SK-N-SH (cell line): ENCODE measurements at regions not wholly inside any gene's neighbourhood (a gene's known extent, or its start where the extent isn't known, plus 50 kb on each side); places are given as distances from the start of the nearest gene placed in this dataset.

Experiments used
- CHD2 ChIP-seq: fragments of 150-350 bp; IDR thresholded peaks from 2 replicates; pipeline ENCODE4 v1.6.1; 2018; ENCODE audit warnings: low read length; ENCODE audit not compliant: partially characterized antibody
- ELF1 ChIP-seq: IDR thresholded peaks from 2 replicates; pipeline ENCODE4 v1.4.0; 2012
- EP300 ChIP-seq, 2 experiments: IDR thresholded peaks; 2 replicates each; pipeline versions ENCODE4 v1.4.0 to v1.6.1; 2012; ENCODE audit warnings: borderline replicate concordance in 1 of 2, low read depth in 1 of 2, low read length in 1 of 2
- EZH2phosphoT487 ChIP-seq: fragments of 200-600 bp; sonication (generic); IDR thresholded peaks from 2 replicates; pipeline ENCODE4 v1.6.1; 2017; ENCODE audit warnings: low read depth, mixed run types, mild to moderate bottlenecking, antibody characterized with exemption, moderate library complexity, borderline replicate concordance
- FOXJ3 ChIP-seq: sonication (generic); formaldehyde crosslinking; IDR thresholded peaks from 2 replicates; pipeline ENCODE4 v1.5.1; 2020; ENCODE audit warnings: mild to moderate bottlenecking, missing genetic modification reagents
- FOXM1 ChIP-seq: IDR thresholded peaks from 2 replicates; pipeline ENCODE4 v1.4.0; 2012; ENCODE audit warnings: low read depth, mild to moderate bottlenecking
- GABPA ChIP-seq: IDR thresholded peaks from 2 replicates; pipeline ENCODE4 v1.4.0; 2012; ENCODE audit warnings: low read depth, mild to moderate bottlenecking
- MXI1 ChIP-seq: IDR thresholded peaks from 2 replicates; pipeline ENCODE4 v1.6.1; 2012; ENCODE audit warnings: mild to moderate bottlenecking, low read depth, low read length, improper control_type of control experiment
- NFIC ChIP-seq: IDR thresholded peaks from 2 replicates; pipeline ENCODE4 v1.4.0; 2012; ENCODE audit warnings: borderline replicate concordance
- NRF1 ChIP-seq: IDR thresholded peaks from 2 replicates; pipeline ENCODE4 v1.6.1; 2012; ENCODE audit warnings: low read depth, mild to moderate bottlenecking, low read length
- RAD21 ChIP-seq: IDR thresholded peaks from 2 replicates; pipeline ENCODE4 v1.6.1; 2012; ENCODE audit warnings: mild to moderate bottlenecking, low read length
- RCOR1 ChIP-seq: fragments of 150-350 bp; IDR thresholded peaks from 2 replicates; pipeline ENCODE4 v1.6.1; 2017; ENCODE audit warnings: antibody characterized with exemption, low read length
- RFX5 ChIP-seq: IDR thresholded peaks from 2 replicates; pipeline ENCODE4 v1.6.1; 2012; ENCODE audit warnings: mild to moderate bottlenecking, improper control_type of control experiment, low read length
- RXRA ChIP-seq: IDR thresholded peaks from 2 replicates; pipeline ENCODE4 v1.4.0; 2012; ENCODE audit warnings: low read depth, mild to moderate bottlenecking, borderline replicate concordance
- SIN3A ChIP-seq: IDR thresholded peaks from 2 replicates; pipeline ENCODE4 v1.6.1; 2012; ENCODE audit warnings: low read depth, mild to moderate bottlenecking, low read length, moderate library complexity, borderline replicate concordance
- SMC3 ChIP-seq: IDR thresholded peaks from 2 replicates; pipeline ENCODE4 v1.6.1; 2012; ENCODE audit warnings: low read depth, low read length, improper control_type of control experiment
- TAF1 ChIP-seq: IDR thresholded peaks from 2 replicates; pipeline ENCODE4 v1.6.1; 2012; ENCODE audit warnings: low read depth, mild to moderate bottlenecking, low read length, moderate library complexity, borderline replicate concordance
- TF ChIP-seq, protein P1 (sequence below): fragments of 150-350 bp; IDR thresholded peaks from 2 replicates; pipeline ENCODE4 v1.6.1; 2016; ENCODE audit warnings: mild to moderate bottlenecking, low read depth, low read length
- TF ChIP-seq, protein P2 (sequence below): fragments of 200-600 bp; sonication (generic); IDR thresholded peaks from 2 replicates; pipeline ENCODE4 v1.6.1; 2017; ENCODE audit warnings: antibody characterized with exemption, mild to moderate bottlenecking, moderate library complexity
- TF ChIP-seq, protein P3 (sequence below): IDR thresholded peaks from 2 replicates; pipeline ENCODE4 v1.4.0; 2012; ENCODE audit warnings: low read depth, borderline replicate concordance

DNA sequence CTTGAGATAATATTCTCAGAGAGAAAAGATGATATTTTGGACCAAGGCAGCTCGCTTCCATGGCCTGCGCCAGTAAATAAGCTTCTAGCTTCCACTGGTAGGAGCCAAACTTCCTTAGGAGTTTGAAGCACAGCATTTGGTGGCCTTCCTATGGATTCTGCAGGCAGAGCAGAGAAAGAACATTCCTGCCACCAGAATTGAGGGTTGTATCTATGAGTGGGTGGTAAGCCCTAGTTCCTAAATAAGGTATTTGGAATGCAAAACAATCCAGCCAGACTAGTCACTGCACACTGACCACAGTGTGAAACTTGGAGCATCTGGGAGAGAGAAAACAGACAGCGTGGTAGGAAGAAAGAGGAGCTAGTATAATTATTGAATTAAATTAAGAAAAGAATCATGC, 54.1 kb upstream of the BCAR3 start (continued):
- no peak for TF ChIP-seq CHD2
- TF ChIP-seq RXRA: no peak
- no peak for TF ChIP-seq FOXJ3
- no peak for TF ChIP-seq TAF1
- no peak for TF ChIP-seq SMC3
- peak; percentile 46; the same call in 1 of the 2 replicates for TF ChIP-seq NFIC
- TF ChIP-seq, protein P1, sequence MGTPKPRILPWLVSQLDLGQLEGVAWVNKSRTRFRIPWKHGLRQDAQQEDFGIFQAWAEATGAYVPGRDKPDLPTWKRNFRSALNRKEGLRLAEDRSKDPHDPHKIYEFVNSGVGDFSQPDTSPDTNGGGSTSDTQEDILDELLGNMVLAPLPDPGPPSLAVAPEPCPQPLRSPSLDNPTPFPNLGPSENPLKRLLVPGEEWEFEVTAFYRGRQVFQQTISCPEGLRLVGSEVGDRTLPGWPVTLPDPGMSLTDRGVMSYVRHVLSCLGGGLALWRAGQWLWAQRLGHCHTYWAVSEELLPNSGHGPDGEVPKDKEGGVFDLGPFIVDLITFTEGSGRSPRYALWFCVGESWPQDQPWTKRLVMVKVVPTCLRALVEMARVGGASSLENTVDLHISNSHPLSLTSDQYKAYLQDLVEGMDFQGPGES: no peak
- TF ChIP-seq FOXM1: no peak
- no peak for TF ChIP-seq RCOR1
- TF ChIP-seq GABPA: no peak
- TF ChIP-seq RAD21: no peak
- TF ChIP-seq, protein P2, sequence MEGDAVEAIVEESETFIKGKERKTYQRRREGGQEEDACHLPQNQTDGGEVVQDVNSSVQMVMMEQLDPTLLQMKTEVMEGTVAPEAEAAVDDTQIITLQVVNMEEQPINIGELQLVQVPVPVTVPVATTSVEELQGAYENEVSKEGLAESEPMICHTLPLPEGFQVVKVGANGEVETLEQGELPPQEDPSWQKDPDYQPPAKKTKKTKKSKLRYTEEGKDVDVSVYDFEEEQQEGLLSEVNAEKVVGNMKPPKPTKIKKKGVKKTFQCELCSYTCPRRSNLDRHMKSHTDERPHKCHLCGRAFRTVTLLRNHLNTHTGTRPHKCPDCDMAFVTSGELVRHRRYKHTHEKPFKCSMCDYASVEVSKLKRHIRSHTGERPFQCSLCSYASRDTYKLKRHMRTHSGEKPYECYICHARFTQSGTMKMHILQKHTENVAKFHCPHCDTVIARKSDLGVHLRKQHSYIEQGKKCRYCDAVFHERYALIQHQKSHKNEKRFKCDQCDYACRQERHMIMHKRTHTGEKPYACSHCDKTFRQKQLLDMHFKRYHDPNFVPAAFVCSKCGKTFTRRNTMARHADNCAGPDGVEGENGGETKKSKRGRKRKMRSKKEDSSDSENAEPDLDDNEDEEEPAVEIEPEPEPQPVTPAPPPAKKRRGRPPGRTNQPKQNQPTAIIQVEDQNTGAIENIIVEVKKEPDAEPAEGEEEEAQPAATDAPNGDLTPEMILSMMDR: peak; percentile 57
- no peak for TF ChIP-seq EZH2phosphoT487
- TF ChIP-seq ELF1: no peak
- TF ChIP-seq RFX5: no peak
- peak in 1 of 2 experiments; percentile 41; a peak in 1 of 4 replicates for TF ChIP-seq EP300 (IDR thresholded peaks at IDR 0.05; ENCODE audit: borderline replicate concordance in 1 of 2, low read depth in 1 of 2, low read length in 1 of 2)
- no peak for TF ChIP-seq MXI1
- no peak for TF ChIP-seq SIN3A
- TF ChIP-seq, protein P3, sequence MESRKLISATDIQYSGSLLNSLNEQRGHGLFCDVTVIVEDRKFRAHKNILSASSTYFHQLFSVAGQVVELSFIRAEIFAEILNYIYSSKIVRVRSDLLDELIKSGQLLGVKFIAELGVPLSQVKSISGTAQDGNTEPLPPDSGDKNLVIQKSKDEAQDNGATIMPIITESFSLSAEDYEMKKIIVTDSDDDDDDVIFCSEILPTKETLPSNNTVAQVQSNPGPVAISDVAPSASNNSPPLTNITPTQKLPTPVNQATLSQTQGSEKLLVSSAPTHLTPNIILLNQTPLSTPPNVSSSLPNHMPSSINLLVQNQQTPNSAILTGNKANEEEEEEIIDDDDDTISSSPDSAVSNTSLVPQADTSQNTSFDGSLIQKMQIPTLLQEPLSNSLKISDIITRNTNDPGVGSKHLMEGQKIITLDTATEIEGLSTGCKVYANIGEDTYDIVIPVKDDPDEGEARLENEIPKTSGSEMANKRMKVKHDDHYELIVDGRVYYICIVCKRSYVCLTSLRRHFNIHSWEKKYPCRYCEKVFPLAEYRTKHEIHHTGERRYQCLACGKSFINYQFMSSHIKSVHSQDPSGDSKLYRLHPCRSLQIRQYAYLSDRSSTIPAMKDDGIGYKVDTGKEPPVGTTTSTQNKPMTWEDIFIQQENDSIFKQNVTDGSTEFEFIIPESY: no peak
- TF ChIP-seq NRF1: no peak
- TF ChIP-seq, all 33 proteins: peak for 9
